GM11168 (cell line): ENCODE measurements at regions not wholly inside any gene's neighbourhood (a gene's known extent, or its start where the extent isn't known, plus 50 kb on each side); places are given as distances from the start of the nearest gene placed in this dataset.

Source experiments
- in situ Hi-C: fragments of 300-500 bp; cut with MboI; formaldehyde crosslinking; loops from one replicate; pipeline ENCODE4 v1.12.0; 2022; ENCODE audit warnings: low sequenced_read_pairs; ENCODE audit not compliant: unreplicated experiment

DNA sequence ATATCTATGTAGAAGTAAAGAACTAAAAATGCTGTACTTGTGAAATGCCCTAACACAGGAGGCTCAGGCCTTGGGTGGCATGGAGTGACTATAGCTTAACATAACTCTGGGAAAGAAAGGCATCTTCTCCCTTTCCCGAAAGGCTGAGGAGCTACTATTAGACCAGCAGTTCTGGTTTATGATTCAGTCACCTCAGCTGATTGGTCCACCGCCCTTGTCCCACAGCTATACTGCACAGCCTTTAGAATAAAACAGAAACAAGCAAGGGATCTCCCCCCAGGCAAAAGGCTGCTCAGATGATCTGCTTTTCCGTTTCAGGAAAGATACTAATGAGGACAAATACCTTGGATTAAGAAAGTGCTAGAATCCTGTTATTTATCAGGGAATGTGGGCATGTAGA is 171.3 kb downstream of the SNCA start:
- in situ Hi-C loops = loop anchor here (25.0 kb wide), 1 partner anchor 197 kb away; no protein-coding TSS in a partner anchor

DNA sequence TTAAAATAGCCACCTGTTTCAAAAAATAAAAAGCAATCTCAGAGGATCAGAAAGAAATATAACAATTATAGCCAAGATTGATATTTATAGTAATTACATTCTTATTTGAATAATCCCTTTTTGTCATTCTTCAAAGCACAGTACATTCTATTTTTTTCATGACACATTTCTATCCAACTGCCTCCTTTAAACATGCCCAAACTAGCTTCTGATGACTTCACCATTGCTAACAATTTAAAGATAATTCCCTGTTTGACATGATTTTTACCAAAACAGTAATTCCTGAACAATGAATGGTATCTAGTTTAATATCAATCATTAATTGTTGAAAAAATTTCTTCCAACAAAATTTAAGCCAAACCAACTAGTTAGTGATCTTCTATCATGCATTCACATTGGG is 172.4 kb downstream of the SNCA start:
- in situ Hi-C loops = loop anchor here (25.0 kb wide), 1 partner anchor 198 kb away; no protein-coding TSS in a partner anchor

DNA sequence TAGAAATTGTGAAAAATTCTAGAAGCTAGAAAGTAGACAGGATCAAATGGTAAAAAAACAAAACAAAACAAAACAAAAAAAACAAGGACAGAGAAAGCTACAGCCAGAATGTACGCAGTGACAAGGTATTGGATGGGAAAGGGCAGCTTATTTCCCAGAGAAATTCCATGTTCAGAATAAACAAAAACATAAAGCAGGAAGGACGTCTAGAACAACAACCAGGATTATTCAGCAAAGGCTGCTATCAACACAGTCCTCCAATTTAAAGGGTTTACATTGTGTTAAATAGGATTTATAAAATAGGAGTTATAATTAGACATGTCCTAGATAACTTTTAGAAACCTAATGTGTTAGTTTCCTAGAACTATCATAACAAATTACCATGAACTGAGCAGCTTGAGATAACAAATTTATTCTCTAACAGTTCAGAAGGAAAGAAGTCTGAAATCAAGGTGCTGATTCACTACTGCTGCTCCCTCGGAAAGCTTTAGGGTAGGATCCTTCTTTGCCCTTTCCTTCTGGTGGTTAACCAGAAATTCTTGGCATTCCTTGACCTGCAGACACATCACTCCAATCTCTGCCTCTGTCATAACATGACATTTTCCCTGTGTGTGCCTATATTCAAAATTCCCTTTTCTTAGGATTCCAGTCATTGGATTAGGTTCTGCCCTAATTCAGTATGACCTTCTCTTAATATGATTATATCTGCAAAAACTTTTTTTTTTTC is 175.6 kb downstream of the SNCA start:
- in situ Hi-C loops = loop anchor here (25.0 kb wide), 1 partner anchor 201 kb away; no protein-coding TSS in a partner anchor

DNA sequence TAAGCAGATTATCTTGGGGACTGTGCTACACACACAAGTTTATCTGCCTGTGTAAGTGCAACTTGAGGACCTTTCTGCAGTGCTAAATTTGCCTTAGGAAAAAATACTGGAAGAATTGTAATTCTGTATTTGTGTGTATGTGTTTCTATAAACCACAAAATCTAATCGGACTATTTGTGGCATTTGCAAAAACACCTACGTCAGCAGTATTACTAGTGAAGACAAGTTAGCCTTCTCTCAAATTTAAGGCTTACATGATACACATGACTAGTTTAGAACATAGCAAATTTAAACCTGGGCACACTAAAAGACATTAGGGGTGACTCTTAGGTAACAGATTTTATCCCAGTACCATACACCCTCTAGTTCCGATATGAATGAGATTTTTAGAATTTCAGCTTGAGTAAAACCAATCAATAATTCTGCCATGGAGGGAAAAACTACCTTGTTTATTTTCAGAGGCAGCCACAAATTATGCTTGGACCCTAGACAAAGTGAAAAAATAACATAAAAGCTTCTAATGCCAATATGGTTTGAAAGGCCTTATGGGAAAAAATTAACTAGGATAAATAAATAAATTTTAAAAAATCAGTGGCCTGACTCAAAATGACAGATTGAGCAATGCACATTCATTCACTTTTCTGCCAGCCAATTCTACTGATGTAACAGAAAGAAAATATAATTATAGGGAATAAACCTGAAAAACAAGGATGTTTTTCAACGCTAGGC is 176.4 kb downstream of the SNCA start:
- in situ Hi-C loops = loop anchor here (25.0 kb wide), 1 partner anchor 202 kb away; no protein-coding TSS in a partner anchor

DNA sequence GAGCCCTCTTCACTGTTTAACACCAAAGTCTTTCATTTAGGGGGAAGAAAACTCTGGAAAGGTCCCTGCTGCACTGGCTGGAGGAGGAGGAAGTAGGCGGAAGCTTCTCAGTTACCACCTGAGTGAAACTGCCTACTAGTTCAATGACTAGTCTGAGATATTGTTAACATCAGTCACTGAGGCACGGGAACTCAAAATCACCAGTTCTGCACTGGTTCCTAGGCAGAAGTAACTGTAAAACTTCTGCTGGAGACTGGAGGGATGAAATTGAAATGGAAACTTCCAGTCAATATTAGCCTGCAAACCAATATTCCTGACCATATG is 178.3 kb downstream of the SNCA start:
- in situ Hi-C loops = loop anchor here (25.0 kb wide), 1 partner anchor 204 kb away; no protein-coding TSS in a partner anchor

DNA sequence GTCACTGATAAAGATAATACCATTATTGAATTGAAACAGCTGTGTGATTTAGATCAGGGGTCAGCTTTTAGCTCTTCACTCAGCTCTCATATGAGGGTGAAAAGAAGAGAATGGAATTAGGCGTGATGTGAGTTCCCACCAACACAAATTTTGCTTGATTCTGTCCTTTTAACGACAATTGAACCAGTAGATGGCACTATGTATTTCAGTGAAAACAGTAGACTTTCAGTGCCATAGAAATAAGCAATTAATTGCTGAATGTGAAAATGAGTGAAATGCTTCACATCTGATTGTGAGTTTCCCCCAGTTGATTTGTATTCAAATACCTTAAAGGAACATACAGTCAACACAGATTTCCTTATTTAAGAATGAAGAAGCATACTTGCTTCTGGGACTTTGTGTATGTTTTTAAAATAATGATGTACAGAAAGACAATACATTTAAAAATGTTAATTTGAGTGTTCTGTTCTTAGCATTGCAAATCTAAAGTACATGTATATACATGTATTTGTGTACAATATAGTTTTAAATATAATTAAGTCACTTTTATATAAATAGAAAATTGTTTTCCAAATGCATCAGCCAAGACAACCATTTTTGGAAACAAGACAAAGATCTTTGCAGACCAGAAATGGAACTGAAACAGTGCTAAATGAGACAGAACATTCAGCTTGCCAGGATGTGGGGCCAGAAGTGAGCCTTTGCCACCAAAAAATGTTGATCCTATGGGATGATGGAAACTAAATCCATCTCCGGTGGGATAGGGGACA is 178.8 kb downstream of the SNCA start:
- in situ Hi-C loops = loop anchor here (25.0 kb wide), 1 partner anchor 204 kb away; no protein-coding TSS in a partner anchor

DNA sequence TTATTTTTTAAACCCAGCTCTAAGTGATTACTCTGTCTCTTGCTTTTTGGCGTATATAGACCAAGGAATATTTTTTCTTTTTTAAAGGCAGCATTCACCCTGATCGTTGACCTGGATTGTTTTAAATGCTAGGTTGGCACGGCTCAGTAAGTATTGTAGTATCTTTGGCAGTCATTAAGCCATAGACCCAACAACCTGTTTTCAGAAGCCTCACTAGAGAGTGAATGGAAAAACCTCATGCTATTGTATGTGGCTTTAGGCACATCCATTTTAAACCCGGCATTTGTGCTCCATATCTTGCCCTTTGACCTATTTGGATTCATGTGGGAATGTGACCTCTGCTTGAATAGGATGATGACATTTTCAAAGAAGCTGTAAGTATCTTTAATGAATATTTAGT is 183.9 kb downstream of the SNCA start:
- in situ Hi-C loops = loop anchor here (25.0 kb wide), 1 partner anchor 209 kb away; no protein-coding TSS in a partner anchor

DNA sequence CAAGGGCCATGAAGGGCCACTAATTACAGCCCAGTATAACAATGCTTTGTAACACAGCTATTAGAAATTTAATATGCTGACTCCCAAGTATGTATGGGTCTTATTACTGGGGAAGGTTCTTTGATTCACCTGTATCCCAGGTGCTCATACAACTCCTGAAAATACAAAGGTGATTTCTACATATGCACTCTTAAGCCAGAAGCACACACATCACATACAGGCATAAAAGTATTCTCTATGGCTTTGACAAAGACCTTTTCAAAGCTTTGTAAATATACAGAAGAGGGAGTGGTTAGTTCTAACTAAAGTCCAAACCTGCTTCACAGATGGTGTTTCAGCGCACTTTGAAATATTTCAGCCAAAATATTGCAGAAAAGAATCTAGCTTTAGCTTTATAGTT is 191.5 kb downstream of the SNCA start:
- in situ Hi-C loops = no loop called here

DNA sequence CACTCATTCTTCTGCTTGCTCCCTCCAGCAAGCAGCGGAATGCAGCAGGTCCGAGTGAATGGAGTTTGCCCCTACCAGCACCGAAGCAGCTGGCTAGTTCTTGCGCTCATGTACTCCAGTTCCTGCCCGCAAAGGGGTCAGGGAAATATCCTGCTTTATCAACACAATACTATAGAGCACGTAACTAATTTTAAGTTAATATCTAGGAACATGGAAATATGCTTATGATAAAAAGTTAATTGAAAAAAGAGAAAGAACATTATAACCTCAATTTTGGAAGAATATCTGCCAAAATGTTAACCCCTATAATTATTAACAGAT is 195.6 kb downstream of the SNCA start:
- in situ Hi-C loops = no loop called here

DNA sequence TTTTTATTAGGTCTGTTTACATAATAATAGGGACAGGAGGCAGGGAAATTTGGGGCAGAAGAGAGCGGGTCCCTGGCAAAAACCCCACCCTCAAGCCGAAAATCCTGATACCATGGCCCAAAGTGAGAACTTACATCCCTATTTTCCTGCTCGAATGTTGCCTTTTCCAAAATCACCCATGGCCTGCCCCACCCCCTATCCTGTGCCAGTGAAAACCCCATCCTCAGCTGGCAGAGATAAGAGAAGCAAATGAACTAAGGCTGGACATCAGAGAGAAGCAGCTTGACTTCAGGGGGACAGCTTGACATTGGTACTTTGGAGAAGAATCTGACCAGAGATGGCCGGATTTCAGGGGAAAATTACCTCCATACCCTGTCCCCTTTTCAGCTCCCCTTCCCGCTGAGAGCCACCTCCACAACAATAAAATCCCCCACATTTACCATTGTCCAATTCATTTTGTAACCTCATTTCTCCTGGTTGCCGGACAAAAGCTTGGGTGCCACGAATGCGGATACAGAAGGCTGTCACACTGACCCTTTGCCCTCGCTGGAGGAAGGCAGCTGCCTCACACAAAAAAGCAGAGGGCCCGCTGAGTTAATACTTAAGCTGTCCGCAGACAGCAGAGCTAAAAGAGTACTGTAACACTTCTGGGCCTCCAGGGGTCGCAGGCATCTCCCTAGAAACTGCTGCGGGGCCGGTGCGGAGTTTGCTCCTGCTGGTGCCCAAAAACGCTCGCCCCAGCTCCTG is 196.2 kb downstream of the SNCA start:
- in situ Hi-C loops = no loop called here

DNA sequence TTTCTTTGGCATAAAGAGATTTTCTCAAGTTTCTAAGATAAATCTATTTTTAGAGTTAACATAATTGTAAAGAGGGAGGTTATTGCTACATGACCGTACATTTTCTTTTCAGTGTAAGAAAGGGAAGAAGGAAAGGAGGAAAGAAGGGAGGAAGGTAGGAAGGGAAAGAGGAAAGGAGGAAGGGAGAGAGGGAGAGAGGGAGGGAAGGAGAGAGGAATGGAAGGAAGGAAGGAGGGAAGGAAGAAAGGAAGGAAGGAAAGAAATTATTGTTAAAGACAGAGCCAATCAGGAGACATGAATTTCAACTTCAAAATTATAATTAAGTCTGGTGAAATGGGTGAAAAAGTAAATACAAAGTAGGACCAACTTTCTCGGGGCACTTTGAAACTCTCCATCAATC is 197.6 kb downstream of the SNCA start:
- in situ Hi-C loops = no loop called here

DNA sequence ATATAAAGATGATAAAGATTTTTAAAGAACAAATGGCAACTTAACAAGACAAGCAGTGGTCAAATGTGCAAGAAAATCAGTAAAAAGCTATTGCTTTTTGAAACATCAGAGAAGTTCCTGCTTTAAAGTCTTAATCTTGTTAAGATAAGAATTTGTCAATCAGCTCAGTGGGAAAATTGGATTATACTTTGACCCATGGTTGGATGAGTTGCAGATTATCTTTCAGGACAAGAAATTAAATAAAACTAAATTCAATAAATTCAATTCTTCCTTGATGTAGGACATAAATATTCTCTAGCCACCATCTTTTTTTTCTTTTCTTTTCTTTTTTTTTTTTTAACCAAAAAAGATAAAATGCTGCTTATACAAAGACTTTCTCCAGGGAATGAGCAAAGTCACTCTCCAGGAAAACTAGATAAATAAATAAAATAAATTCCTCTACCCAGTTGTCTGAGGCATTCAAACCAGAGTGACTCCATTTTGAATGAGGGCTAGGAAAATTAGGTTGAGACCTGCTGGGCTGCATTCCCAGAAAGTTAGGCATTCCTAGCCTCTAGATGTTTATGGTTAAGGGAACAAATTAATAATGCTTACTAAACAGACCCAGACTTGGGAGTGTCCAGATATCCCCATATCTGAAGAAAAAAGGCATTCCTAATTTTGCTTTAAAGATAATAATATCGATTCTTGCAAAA is 211.2 kb downstream of the SNCA start:
- in situ Hi-C loops = no loop called here

DNA sequence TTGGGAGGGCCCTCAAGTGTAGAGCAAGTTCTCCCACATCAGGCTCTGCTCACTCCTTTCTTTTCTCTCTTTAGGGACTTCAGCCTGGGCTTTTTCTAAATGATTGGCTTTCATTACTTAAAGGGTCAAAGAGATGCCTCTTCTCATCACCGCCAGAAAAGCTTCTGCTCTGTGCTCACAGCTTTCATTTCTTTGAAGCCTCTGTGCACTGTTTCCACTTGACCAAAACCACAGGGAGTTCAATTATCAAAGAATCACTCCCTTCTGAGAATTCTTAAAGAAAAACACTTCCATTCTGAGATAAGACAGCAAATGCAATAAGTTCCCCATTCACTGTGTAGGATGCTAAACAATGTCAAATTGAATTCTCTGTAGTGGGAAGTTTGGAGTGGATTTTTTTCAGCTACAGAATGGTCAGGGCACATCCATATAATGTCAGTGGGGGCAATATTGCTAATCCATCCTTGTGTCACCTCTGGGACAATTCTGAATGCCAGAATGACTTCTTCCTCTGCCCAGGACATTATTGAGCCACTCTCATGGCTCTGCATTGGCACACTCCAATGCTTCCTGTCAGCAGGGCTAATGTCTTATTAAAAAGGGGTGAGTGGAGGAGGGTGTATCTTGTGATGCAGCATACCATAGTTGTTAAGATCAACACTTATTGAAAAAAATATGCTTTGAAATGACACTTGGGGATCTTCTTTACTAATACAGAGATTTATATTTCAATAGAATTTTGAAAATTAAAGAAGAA is 217.6 kb downstream of the SNCA start:
- in situ Hi-C loops = no loop called here

DNA sequence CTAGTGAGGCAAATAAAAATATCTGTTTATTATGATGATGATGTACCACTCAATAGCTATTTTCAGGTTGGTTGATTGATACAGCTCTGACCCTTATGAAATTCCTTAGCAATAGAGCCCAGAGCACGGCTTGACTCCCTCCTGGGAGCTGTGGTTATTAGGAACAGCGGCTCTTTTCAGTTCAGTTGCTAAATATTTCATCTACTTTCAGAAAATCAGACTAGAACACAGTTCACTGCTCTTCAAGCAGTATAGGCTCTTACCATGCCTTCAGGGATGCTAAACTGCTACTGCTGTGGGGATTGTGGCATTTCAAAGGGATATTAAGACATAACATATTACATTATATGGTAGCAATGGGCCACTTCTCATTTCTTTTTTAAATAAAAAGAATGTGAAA is 218.8 kb downstream of the SNCA start:
- in situ Hi-C loops = no loop called here

DNA sequence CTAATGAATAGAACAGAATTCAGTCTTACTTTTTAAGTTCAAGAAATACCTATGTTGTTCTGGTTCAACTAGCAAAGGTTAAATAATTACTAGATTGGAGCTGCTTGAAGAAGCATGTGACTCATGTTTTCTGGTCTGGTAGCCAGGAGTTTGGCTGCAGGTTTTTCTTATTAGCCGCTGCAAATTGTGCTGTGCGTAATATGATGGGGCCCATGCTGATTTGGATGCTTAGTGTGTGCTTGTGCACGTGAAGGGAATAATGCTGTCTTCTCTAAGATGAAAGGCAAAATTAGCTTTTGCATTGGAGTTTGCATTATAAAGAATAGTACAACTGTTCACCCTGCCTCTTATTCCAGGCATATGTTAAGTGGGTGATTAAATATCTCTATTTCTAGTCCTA is 219.6 kb downstream of the SNCA start:
- in situ Hi-C loops = no loop called here

DNA sequence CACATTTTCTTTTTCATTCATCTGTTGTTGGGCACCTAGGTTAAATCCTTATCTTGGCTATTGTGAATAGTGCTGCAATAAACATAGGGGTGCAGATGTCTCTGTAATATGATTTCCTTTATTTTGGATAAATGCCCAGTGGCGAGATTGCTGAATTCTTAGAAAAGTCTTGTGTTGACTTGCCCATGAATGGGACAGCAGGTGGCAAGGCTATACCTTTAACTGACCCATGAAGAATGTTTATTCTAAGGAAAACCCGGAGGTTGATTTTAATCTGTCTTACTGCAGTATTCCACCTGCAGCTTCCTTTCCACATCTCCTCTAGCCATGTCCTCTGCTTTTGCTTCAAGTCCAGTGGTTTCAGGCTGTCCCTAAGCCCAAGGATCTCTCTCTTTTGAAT is 220.6 kb downstream of the SNCA start:
- in situ Hi-C loops = no loop called here

DNA sequence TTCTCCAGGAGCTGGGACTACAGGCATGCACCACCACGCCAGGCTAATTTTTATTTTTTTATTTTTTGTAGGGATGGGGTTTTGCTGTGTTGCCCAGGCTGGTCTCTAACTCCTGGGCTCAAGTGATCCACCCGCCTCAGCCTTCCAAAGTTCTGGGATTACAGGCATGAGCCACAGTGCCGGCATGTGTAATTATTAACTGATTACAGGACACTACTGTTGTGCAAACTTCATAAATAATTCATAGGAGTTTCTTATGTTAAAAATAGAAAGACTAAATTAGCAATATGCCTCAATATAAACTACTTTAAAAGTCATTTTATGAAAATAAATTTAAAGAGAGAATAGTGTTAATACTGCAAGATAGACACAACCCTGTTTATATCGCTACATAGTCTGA is 221.9 kb downstream of the SNCA start:
- in situ Hi-C loops = no loop called here

DNA sequence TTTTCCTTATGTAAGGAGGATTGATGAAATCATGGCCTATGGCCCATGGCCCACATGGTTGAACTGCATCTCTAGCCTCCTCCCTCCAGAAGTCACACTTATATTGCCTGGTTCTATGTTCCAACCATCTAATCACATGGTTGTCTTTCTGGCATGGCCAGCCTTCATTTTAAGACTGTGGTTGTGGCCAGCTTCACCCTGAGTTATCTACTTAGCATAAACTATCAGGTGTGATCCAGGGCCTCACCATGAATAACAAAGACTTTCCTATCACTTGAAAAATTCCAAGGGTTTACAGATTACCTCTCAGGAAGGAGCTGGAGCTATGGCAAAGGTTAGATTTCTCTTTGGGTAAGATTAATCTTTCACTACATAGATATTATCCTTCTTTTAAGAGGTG is 222.8 kb downstream of the SNCA start:
- in situ Hi-C loops = no loop called here

DNA sequence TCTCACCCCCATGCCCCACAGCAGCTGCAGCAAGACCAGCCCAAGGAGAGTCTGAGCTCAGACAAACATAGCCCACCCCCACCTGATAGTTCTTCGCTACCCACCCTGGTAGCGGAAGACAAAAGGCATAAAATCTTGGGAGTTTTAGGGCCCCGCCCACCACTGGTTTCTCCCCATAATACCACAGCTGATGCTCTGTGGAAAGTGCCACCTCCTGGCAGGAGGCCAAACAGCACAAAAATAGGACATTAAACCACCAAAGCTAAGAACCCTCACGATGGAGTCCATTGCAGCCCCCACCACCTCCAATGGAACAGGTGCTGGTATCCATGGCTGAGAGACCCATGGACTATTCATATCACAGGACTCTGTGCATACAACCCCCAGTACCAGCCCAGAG is 226.7 kb downstream of the SNCA start:
- in situ Hi-C loops = no loop called here
